HK-2 (cell line): ENCODE measurements at regions not wholly inside any gene's neighbourhood (a gene's known extent, or its start where the extent isn't known, plus 50 kb on each side); places are given as distances from the start of the nearest gene placed in this dataset.

Experiments
- DNase-seq: peaks from one replicate; pipeline ENCODE4 v3.0.0-alpha.2; 2018; ENCODE audit not compliant: unreplicated experiment

DNA sequence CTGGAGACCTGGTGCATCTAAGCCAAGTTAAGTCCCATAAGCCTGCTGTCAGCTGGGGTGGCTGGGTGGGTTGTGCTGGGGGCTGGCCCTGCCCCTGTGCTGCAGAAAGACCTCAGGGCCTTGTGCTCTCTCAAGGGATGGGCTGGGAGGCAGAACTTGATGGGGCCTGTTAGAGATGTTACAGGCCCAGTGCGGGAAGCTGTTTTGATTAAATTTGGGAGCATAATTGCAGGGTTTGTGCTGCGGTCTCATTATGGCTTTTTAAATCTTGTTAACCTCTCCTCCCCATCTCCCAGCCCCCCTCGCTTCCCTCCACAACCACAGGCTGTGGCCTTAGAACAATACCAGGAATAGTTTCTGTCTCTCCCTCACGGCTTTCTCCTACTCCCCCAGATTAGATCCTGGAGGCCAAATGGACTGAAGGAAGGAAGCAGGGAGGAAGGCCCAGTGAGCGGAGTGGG is 87.6 kb upstream of the TLE3 start:
- no peak for DNase-seq

DNA sequence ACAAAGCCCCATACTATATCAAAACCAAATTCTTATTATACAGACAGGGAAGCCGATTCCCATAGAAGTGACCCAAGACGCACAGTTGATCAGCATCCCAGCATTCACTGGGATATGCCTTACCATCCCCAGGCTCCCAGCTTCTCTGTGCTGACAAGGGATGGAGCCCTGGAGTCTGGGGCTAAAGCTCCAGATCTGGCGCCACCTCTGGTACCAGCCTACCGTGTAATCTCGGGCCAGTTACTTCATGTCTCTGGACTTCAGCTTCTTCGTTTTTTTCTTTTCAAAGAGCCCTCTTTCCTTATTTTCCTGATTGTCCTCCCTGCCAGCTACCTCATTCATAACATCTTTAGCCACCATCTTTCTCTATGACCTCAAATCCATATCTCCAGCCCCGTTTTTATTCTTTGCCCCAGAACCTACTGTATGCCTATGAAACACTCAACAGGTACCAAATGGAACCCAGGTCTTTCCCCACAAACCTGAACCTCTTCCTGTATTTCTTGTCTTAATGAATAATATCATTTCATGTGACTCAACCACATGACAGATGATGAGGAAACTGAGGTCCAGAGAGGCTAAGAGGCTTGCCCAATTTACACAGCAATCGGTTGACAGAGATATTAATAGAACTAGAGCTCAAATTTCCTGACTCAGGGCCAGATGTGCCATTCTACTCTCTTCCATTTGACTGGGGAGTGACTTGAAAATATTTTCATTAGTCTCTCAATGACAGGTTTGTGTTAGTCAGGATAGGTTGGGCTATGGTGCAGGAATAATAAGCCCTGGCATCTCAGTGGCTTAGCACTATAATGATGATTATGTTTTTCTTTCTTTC is 85.4 kb upstream of the TLE3 start:
- DNase-seq = no peak

DNA sequence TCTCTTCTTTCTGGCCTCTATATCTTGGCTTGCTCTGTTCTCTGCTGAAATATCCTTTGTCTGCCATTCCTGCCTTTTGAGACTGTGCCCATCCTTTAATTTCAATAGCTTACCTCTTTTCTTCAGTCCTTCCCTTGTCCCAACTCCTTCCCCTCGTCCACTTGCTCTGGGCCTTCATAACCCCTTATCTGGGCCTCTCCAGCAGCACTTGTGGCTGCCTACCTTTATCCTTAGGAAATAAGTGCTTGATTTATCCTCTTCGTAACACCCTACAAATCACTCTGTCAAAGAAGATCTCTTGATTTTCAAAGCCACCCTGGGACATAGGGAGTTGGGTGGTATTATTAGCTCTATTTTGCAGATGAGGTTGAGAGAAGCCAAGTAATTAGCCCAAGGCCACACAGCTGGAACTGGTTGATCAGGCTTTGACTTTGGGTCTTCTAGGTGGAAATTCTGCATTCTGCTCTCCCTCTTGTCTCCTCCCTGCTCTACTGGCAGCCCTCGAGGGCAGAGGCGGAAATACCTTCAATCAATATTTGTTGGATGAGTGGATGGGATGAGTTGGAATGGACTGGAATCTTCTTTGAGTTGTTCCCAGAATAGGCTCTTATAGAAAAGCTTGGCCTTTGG is 84.0 kb upstream of the TLE3 start:
- DNase-seq = no peak

DNA sequence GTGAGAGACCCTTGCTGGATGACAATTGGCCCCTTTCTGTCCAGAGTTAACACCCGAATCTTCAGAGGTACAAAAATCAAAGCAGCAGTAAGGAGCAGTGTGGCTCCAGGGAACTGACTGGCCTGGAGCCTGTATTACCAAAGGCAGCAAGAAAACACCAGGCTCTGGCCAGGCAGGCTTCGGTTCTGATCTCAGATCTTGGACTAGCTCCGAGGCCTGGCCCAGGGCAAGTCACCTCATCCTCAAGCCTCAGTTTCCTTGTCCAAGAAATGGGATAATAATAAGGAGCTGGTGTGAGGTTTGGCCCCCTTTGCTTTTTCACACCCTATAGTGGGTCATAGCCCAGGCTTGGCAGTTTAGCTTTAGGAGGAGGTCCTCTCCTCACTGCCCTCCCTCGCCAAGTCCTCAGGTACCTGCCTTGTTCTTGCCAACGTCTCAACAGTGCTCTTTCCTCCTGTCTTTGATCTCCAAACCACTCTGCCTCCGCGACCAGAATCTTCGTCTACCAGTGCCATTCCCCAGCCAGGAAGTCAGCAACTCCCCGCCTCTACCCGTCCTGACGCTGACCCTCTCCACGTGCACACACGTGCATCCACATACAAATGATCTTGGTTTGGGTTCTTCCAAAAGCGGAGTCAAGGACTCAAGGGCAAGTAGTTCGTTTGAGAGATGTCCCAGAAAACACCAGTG is 82.6 kb upstream of the TLE3 start:
- no peak for DNase-seq

DNA sequence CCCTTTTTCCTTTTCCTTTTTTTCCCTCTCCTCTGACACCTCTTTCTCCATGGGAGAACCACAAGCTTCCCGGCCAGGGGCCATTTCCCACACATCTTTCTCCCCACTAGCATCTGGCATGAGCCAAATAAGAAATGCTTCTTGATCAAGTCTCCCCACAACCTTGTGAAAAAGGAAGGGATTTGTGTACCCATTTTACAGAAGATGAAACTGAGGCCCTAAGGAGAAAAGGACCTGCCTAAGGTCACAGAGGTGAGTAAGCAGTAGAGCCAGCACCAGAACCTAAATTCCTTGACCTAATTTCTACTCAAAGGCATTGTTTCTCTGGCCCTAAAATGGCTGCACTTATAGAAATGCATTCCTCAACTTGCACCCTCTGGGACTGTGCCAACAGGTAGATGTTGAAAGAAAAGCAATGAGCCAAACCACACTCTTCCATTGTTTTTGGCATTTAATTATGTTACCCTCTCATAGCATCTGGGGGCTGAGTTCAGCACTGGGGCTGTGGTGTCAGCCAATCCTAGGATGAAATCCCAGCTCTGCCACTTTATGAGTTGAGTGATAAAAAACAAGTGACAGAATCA is 81.7 kb upstream of the TLE3 start:
- no peak for DNase-seq

DNA sequence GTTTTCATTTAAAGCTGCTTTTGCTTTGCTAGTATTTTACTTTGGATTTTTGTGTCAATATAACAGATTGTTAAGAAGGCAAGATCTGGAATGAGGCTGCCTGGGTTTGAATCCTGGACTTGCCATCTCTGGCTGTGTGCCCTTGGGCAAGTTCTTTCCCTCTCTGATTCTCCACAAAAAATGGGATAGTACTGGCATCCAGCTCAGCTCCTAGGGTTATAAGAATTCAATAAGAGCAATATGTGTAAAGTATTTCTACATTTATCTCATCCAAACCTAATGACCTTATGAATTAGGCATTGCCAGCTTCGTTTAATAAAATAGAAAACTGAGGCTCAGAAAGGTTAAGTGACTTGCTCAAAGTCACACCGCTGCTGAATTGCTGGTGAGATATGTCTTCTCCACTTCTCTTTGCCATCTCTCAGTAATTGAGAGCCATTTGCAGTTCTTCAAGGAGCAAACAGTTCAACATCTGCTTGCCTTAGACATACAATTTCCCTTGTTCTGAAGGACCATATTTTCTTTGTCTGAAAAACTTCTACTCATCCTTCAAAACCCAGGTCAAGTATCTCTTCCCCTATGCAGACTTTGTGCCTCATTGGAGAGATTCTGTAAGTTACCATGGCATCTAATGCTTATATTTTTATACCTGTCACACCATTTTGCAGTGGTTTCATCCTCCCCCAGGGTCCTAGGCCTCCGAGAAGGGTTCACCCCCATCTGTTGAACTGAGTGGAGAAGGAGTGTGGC is 80.8 kb upstream of the TLE3 start:
- no peak for DNase-seq

DNA sequence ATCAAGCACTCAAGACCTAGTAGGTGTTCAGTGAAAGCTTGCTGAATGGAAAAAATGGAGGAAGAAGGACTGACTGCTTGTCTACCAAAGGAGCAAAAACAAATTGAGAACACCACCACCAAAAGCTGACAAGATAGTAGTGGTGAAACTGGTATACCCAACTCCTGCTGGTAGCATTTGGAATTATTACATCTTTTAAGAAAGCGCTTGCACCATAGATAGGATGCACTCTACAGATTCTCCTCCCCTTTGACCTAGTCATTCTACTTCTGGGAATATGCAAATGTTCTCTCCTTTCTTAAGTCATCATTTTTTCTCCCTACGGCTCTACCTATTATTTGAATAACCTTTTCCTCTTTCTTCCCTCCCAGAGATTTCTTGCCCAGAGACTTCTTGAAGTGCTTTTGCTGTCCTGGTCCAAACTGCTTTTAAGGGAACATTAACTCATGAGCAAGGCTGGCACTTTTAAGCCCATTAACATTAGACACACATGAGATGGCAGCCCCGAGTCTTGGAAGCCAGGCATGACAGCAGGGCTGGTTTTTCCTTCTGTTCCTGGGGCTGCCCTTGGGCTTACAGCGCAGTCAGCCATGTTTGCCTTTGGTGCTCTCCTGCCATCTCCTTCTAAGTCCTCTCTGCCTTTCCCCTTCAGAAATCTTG is 75.0 kb upstream of the TLE3 start:
- no peak for DNase-seq

DNA sequence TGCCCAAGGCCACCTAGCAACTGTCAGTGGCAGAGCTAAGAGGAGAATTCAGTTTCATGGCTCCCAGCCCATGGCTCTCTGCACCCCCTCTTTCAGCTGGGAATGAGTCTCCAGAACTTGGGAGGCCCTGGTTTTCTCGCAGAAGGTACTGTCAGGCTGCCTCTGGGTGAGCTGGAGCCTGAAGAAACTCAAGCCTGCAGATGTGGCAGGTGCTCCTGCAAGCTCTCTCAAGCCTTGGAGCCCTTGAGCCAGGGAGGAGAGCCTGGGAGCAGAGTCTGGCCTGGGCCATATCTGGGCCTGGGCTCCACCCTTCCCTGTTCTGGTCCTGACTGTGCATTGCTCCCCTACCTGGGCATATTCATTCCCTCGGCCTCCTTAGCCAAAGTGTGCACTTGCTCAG is 74.4 kb upstream of the TLE3 start:
- DNase-seq = no peak

DNA sequence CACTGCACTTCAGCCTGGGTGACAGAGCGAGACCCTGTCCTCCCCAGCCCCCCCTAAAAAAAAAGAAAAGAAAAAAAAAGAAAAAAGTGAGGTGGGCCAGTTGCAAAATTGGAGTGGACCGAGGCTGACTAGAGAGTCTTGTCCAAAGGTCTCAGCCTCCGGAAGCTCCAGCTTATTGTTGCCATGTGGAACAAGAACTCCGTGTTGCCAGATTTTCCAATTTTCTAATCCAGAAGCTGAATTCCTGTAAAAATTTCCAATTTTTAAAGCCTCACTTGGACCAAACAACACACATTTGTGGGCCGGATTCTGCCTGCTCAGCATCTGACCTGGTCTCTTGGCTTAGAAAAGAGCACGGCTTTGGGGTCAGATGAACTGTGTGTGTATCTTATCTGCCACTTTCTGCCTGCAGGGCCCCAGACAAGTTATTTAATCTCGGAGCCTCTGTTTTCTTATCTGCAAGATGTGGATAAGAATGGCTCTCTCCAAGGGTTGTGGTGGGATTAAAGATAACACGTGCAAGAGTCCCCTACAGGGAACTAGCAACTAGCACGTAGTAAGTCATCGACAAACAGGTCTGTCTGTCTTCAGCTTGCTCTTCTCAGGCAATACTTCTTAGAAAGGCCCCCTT is 73.7 kb upstream of the TLE3 start:
- DNase-seq = no peak

DNA sequence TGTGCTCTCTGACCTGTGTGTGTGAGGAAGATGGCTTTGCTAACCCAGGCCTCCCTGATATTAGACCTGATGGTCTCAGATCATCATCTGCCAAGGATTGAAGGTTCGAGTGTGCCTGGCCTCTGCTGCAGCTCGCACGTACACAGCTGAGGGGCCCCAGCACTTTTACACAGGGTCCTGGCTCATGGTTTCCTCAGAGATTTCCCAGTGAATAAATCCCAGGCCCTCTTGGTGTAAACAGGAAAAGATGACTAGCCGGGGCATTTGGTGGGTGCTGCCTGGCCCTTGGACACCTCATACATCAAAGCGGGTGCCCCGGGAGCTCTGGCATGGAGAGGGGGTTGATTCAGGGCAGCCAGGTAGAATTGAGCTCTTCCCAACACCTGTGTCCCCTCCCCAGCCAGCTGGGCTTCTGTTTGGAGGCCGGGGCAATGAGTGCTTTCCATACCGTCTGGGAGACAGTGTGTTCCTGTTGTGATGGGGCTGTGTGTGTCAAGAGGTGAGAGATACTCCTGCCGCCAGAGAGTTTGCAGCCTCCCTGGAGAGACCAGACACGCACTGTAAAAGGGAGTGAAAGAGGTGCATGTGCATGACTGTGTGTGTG is 72.5 kb upstream of the TLE3 start:
- no peak for DNase-seq

DNA sequence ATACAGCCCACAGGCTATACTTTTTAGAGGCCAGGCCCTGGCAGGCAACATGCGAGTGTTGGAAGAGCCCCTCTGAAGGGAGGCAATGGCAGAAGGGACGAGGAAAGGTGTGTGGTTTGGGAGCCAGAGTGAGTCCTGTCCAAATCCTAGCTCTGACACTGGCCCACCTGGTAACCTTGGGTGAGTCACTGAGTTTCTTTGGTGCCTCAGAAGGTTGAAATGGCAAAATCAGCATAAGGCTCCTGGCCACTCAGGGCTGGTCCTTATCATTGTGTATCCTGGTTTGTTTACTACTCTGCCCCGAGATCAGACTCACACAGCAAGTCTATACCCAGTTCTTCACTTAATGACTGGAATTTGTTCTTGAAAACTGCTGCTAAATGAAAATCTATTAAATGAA is 71.4 kb upstream of the TLE3 start:
- no peak for DNase-seq

DNA sequence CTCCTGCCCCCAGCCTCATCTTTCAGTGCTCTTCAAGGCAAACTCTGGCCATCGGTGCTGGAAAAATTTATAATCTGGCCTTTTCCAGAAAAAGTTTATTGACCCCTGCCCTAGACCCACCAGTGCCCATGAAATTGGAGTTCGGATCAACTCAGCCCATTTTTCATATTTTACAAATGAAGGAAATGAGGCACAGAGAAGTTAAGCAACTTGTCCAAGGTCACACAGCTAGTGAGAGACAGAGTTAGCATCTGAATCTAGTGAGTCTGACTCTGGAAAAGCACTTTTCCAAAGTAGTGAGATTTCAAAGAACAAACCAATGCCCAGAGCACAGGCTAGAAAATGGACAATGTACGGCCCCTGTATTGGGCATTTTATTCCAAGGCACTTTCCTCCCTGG is 69.4 kb upstream of the TLE3 start:
- DNase-seq = no peak

DNA sequence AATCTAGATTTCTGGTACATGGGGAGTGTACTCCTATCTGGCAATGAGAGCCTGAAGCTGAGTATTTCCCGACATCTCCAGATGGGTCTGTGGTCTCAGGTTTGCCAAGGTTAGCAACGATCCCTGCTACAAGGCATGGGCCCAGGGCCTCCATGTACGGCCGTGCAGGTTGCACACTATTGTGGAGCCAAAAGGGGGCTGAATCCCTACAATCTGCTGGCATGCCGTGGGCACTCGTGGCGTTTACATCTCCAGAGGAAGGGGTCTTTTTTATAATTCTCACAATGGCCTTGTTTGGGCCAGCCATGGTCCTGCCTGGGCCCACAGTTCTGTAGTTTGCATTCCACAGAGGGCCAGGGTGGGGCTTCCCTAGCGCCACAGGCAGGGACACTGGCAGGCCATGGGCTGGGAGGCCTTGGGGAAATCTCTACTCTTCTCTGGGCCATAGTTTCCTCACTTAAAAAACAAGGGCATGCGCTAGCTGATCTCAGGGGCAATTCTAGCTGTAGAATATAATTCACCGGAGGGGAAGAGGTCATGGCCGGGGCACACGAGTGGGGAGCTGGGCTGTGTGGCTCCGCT is 68.9 kb upstream of the TLE3 start:
- no peak for DNase-seq

DNA sequence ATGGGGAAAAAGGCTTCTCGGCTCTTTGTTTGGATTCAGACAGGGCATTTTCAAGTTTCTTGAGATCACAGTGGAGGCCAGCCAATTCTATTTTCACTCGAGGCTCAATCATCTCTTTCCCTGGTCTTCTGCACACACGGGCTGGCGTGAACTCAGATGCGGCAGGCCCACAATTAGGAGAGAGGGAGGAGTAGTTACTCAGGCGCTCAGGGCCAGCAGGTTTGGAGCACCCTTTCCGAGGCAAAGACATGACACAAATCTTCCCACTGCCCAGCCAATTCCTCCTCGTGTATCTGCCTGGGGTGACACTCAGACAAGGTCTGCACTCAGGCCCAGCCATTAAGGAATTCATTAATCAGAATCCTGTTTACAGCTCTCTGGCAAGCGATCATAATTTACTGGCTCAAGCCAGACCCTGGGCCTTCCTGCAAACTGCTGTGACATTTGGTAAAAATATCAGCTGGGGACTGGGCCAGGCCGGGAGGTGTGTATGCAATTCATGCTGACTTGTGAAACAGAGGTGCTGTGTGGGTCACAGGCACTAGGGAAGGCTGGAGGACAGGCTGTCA is 68.1 kb upstream of the TLE3 start:
- DNase-seq = no peak

DNA sequence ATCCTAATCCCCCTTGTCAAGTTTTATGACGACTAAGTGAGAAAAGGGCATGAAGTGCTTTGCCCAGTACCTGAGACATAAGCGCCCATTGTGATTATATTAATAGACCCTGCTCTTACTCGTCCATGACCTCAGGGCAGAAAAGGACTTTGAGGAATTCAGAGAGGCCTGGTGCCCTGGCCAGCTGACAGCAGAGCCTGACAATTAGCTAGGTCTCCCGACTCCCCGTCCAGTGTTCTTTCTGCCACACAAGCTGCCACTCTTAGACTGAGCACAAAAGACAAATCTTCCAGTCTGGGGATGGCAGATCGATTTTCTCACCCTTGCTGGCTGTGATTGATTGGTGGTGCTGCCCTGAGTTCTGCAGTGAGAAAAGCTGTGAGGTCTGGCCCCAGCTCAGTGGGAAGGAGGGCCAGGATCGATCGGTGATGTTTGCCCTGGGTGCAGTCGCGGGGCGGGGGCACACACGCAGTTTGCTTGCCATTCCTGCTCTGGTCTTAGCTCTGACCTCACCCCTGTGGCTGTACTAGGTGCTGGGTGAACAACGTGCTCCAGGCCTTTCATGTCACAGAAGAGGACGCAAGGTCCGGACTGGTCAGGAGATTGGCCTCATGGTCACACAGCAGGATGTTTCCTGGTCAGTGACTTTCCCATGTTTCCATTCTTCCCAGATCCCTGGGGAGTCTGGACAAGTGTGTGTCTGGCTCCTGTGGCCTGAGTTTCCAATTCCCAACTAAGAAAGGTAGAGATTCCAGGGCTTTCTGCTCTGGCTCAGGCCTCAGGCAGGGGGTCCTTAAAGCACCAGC is 67.4 kb upstream of the TLE3 start:
- DNase-seq = no peak

DNA sequence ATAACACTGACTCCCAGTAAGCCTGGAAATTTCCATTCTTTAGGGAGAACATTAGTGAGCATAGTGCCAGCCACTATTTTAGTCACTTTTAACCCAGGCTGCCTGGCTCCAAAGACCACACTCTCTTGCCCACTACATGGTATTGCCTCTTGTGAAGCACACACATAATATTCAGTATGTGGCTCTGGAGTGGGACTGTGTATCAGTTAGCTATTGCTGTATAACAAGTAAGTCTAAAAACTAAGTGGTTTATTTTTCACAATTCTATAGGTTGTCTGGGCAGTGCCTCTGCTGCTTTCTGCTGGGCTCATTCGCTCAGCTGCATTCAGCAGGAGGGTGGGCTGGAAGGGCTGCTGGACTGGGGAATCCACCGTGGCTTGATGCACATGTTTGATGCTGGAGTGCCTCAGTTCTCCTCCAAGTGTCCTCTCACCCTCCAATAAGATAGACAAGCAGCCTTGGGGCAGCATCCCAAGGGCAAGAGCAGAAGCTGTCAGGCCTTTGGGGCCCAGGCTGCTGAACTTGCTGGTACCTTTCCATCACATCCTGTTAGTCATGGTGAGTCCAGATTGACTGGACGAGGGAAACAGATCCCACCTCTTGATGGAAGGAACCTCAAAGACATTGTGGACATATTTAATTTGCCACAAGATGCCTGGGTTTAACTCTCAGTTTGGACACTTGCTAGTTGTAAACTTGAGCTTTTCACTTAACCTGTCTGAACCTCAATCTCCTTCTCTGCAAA is 66.6 kb upstream of the TLE3 start:
- DNase-seq = no peak

DNA sequence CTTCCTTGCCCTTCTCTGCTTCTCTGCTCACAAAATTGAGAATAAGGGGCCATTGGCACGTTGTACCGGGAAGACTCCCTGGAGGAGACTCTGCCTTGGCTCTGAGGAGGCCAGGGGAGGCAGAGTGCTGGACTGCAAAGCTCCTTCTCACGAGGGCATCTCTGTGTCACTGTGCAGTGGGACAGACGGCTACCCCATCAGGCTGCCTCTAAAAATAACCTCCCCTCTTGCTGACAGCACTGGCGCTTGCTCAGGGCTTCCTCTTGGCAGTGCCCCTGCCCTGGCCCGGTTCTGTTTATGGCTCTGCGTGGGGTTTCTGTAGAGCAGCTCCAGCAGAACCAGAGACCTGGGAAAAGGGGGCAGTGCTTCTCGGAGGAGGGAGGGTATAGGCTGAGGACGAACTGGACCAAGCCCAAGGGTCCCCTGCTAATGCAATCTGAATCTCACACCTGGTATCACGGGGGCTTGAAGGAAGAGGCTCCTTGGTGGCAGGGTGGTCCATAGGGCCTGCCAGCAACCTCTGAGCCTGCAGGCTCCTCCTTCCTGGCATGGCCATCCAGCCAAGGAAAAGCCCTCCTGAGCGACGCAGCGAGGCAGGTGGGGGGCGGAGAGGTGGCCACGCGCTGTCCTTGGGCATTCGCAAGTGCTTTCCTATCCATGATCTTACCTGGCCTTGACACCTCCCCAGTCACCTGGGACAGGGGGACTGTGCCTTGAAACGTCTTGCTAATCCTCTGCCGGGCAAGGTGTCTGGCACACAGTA is 63.3 kb upstream of the TLE3 start:
- DNase-seq = no peak
